KOPT-K1 (cell line): ENCODE measurements at regions not wholly inside any gene's neighbourhood (a gene's known extent, or its start where the extent isn't known, plus 50 kb on each side); places are given as distances from the start of the nearest gene placed in this dataset.
"Not testable (repeated sequence)": the region's sequence is repeated elsewhere in the genome, so short reads cannot be mapped to it uniquely, and the experiment has no call there.

ENCODE experiments used
- H3K27ac ChIP-seq: fragments of 200-600 bp; sonication (generic); 2 replicates; pipeline ENCODE4 v1.5.1; 2016; ENCODE audit warnings: antibody characterized with exemption, mild to moderate bottlenecking, low read depth, low read length; ENCODE audit not compliant: poor library complexity, severe bottlenecking
- H3K36me3 ChIP-seq: fragments of 200-600 bp; sonication (generic); 2 replicates; pipeline ENCODE4 v1.5.1; 2017; ENCODE audit warnings: antibody characterized with exemption, mild to moderate bottlenecking, low read length, moderate library complexity; ENCODE audit not compliant: insufficient read depth
- H3K9me3 ChIP-seq: fragments of 200-600 bp; sonication (generic); 2 replicates; pipeline ENCODE4 v1.5.1; 2017; ENCODE audit warnings: antibody characterized with exemption, low read length, mild to moderate bottlenecking; ENCODE audit not compliant: insufficient read depth, poor library complexity, severe bottlenecking

DNA sequence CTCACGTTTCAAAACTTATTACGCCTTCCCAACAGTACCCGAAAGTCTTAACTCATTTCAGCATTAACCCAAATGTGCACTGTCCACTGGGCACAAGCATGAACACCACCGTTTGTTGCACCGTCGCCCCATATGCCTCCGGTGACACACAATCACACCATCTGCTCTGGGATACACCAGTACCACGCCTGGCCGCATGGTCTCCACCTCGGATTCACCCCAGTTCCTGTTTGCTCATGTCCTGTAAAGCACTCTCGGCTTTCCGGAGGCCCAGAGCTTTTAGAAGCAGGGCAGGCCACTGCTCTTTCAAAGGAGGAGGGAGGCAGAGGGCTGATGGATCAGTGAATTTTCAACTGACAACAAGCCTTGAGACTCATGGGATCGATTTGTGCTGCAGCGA is 1570.0 kb upstream of the DEFB115 start:
- no peak overlapping the region for H3K27ac ChIP-seq
- no peaks in the 10 kb centered on the region for H3K36me3 ChIP-seq
- peaks cover 30% of the 10 kb centered on the region for H3K9me3 ChIP-seq

DNA sequence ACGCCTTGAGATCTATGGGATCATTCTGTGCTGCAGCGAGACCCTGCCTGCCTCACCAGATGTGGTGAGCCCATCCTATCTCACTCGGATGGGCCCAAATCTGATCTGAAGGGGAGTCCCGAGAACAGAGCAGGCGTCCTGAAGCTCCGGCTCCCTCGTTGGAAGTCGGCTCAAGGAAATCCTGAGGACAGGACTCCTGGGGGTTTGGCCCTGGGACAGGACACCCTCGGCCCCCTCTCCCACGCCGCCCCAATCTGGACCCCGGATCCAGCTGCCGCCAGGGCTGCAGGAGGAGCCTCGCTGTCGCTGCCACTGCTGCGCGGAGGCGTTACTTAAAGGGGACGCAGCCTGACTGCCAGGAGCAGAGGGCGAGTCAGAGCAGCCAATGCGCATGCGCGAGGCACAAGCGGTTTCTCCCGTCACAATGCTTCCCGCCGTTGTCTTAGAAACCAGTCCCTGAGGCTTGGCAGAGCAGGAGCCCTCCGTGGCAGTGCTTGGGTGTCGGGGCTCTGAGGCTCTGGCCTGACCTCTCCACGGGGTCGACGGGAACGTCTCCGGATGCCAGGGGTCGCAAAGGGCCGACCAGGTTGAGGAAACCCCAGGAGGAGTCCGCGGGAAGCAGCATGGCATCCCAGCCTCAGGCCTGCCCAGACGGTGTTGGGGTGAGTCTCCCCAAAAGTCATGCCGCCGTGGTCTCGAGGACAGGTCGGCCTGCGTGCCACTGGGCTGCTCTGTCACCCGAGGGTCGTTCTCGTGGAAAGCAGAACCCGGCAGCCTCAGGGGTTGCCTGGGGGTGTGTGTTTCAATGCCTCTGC is 1567.8 kb upstream of the DEFB115 start:
- Histone ChIP-seq H3K36me3 (no peaks in the 10 kb centered on the region), H3K9me3 (peaks cover 30% of the 10 kb centered on the region), H3K27ac (no peak overlapping the region)

DNA sequence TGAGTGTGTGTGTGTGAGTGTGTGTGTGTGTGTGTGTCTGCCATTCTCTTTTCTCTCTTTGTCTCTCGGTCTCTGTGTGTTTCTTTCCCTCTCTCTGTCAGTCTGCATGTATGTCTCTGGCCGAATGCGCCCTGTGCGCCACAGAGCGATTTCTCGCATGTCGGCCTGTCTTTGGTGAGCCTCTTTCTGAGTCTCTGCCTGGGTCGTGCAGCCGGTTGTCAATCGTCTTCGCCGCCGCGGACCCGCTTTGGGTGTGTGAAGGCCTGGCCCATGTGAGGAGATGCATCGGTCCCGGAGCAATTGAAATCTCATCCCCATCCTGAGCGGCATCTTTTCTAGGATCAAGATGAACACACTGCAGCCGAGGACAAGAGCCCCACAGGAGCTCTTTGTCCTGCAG is 1567.2 kb upstream of the DEFB115 start:
- Histone ChIP-seq H3K9me3 (peaks cover 30% of the 10 kb centered on the region), H3K36me3 (no peaks in the 10 kb centered on the region), H3K27ac (no peak overlapping the region)

DNA sequence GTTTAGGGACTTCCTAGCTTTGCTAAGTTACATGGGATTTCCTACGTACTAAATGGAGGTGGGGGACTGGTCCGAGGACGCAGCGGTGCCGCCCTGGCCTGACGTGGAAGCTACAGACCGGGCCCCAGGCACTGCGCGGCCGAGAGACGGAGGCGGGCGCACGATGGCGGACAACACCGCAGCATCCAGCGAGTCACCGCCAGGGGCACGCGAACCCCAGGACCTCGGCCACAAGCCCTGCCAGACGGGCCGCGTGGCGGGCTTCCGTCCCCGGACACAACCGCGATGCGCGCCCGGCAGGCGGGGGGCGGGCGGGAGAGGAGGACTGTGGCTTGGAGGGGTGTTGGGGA is 1516.9 kb upstream of the DEFB115 start:
- H3K9me3 ChIP-seq, result peaks cover 50% of the 10 kb centered on the region
- no peaks in the 10 kb centered on the region for H3K36me3 ChIP-seq
- no peak overlapping the region for H3K27ac ChIP-seq

DNA sequence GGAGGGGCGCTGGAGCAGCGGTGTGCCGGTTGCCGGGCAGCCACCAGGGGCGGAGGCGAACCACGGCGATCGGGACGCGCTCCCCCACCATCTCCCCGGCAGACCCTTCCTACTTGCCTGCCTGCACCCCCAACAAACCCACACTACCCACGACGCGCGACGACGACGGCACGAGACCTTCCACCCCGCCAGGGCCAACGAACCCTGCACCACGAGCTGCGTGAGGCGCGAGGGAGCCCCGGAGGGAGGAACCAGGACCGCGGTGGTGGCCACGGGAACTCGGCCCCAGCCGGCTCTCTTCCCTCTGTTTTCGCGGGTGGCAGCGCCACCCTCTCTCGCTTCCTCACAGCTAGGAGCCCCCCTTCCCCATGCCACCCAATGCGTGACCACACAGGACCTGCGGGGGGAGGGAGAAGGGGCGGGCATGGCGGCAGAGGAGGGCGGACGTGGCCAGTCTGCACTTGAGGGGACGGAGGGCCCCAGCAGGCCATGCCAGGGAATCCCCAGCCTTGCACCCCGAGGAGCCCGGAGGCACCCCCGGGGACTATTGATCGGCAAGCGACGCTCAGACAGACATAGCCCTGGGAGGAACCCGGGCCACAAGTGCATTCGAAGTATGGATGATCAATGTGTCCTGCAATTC is 1516.4 kb upstream of the DEFB115 start:
- Histone ChIP-seq H3K36me3 (no peaks in the 10 kb centered on the region), H3K9me3 (peaks cover 52% of the 10 kb centered on the region), H3K27ac (no peak overlapping the region)

DNA sequence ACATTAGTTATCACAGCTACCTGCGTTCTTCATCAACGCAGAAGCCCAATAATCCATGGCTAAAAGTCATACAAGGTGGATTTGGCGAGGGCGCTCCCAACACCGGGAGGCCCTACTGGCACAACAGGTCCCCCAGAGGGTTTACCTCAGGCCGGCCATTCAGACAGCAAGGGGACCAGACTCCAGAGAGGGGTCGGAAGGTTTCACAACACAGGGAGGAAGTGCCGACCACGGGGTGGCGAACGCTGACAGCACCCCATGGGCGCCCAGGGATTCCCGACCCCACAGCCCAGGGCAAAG is 1515.9 kb upstream of the DEFB115 start:
- Histone ChIP-seq H3K27ac (no peak overlapping the region), H3K9me3 (peaks cover 52% of the 10 kb centered on the region)

DNA sequence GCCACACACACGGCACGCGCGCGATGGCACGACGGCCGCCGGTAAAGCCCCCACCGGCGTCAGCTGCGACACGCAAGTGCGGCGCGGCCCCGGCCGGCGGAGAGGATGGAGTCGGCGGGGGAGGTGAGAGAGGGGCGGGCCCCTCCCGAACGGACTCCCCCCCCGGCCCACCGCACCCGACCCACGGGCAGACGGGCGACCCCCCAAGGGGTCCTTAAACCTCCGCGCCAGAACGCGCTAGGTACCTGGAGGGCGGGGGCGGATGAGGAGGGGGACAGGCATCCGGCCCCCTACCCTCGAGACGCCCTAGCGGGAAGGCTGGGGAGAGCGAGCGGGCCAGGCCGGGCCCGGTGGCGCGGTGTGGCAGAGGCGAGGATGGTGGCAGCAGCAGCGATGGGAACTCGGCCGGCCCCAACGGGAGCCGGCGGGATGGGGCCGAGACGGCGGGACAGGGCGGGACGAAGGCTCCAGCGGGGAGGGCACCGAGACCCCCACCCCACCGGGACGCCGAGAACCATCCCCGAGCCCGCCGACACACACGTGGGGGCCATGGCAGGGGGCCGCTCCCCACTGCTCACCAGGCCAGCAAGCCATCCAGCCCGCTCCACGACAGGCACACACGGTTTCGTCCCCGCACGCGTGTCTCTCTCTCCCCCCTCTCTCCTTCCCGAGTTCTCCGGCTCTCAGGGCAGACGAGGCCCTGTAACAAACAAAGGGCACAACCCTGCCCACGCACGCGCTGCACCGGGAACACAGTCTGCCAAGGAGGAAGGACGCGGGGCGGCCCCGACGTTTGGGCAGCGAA is 1515.4 kb upstream of the DEFB115 start:
- Histone ChIP-seq H3K36me3 (no peaks in the 10 kb centered on the region), H3K27ac (no peak overlapping the region), H3K9me3 (peaks cover 52% of the 10 kb centered on the region)

More for the DNA sequence above, 1515.9 kb upstream of the DEFB115 start:
- H3K36me3 ChIP-seq, result no peaks in the 10 kb centered on the region

DNA sequence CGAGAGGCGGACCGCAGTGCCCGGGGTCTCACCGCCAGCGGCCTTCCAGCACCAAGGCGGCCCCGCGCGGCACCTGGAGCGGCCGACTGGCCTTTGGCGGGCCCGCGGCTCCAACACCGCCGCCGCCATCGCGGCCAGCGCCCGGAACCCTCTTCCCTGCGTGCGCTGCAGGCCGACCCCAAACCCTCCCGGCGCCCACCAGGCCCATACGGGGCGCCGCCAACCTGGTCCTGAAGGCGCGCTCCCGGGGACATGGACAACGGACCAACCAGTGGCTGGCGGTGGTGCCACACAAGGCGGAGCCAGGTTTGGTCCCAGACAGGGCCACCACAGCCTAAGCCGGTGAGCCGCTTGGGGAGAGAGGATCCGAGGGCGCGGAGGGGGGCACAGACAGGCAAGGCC is 1514.8 kb upstream of the DEFB115 start:
- Histone ChIP-seq H3K36me3 (no peaks in the 10 kb centered on the region), H3K27ac (no peak overlapping the region), H3K9me3 (peaks cover 52% of the 10 kb centered on the region)

DNA sequence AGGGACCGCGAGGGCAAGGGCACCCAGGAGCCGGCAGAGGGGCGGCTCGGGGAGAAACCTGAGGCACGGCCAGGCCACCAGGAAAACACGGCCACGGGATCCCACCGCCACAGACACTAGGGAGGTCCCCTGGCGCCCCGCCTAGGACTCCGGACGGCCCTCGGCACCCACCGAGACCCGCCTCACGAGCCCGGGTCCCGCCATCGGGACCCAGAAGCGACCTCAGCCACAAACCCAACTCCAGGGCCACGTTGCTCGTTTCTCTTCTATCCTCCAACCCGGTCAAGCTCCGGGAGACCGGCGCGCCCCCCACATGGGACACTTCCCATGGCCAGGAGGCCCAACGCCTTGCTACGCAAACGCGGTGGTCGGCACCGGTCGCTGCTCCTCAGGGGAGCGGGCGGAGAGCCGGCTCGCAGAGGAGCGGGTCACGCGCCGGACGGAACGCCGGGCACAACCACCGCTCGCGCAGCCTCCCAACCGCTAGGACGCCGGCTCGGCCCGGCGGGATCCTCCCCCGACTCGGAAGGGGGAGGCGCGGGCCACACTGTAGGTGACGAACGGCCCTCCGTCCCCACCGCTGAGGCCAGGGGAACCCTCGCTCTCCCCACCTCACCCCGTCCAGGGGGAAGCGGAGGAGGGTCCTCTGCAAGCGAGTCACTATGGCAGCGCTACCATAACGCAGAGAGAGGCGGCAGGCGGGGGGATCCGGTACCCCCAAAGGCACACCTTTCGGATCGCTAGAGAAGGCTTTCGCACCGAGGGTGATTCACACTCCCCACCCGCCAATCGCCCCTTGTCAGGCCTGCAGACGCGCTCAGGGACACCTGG is 1514.1 kb upstream of the DEFB115 start:
- Histone ChIP-seq H3K27ac (no peak overlapping the region), H3K36me3 (no peaks in the 10 kb centered on the region), H3K9me3 (peaks cover 52% of the 10 kb centered on the region)

DNA sequence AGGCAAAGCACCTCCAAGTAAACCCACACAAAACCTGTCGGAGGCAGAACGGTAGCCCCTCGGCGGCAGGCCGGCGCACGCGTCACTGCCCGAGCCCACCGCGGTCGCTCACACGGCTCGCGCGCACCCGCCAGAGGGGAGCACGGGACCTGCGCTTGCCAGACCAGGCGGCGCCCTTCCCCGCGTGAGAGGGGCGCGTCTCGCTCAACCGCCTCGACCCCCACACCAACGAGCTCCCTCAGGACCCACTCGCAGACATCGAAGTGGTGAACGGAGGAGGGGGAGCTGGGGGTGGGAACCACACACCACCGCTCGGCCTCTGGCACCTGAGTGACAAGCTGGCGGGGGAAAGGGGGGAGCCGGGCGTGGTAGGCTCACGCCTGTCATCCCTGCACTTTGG is 1513.4 kb upstream of the DEFB115 start:
- Histone ChIP-seq H3K27ac (no peak overlapping the region), H3K9me3 (peaks cover 52% of the 10 kb centered on the region), H3K36me3 (no peaks in the 10 kb centered on the region)

DNA sequence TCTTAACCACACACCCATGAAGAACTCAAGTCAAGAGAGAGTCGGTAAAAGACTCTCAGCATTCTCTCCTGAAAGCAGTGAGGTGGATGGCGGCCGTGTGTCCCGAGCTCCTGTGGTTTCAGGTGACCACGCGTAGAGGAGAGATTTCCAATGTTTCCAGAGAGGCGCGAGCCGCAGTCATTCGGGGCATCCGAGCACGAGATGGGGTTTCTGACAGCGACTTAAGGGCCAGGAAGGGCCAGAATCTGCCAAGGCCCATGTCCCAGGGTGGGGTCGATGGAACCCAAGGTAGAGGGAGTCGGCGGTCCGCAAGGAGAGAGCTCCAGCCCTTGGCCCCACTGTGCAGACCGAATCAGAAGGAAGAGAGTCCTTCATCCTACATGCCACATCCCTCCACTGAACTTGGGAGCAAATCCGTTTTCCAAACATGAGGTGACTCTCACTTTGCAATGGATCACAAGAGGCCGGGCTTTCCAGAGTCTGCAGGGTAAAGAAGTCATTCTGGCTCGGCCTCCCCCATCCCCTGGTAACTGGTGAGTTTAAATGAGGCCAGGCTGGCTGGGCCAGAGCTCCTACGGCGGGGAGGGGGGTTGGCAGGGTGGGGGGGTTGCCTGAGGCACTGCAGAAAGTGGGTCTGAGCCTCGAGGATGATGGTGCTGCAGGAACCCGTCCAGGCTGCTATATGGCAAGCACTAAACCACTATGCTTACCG is 1511.8 kb upstream of the DEFB115 start:
- H3K9me3 ChIP-seq, result peaks cover 53% of the 10 kb centered on the region
- not testable (repeated sequence) for H3K27ac ChIP-seq

DNA sequence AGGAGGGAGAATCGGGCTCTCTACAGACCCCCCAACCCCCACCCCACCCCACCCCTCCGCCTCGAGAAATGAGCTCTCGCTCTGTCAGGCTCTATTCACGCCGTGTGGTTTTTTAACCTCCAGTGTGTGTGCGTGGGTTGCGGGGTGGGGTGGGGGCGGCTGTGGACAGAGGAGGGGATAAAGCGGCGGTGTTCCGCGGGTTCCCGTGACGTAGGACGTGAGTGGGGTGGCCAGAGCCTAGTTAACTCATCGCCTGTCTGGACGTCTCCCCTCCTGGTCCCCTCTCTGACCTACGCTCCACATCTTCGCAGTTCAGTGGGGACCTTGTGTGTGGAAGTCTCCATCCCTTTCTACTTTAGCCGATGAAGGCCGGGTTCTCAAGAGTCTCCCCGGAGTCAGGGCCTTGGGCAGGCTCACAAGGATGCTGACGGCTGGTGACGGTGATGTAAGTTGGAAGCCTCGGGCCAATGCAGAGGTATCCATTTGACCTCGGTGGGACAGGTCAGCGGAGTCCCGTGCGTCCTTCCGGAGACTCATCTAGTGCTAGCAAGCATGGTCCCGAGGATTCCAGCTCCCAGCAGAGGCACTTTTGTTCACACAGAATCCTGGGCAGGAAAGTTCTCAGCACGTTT is 1507.1 kb upstream of the DEFB115 start:
- H3K36me3 ChIP-seq, result no peaks in the 10 kb centered on the region
- peaks cover 17% of the 10 kb centered on the region for H3K9me3 ChIP-seq
- H3K27ac ChIP-seq, result no peak overlapping the region

More for the DNA sequence above, 1511.8 kb upstream of the DEFB115 start:
- not testable (repeated sequence) for H3K36me3 ChIP-seq

DNA sequence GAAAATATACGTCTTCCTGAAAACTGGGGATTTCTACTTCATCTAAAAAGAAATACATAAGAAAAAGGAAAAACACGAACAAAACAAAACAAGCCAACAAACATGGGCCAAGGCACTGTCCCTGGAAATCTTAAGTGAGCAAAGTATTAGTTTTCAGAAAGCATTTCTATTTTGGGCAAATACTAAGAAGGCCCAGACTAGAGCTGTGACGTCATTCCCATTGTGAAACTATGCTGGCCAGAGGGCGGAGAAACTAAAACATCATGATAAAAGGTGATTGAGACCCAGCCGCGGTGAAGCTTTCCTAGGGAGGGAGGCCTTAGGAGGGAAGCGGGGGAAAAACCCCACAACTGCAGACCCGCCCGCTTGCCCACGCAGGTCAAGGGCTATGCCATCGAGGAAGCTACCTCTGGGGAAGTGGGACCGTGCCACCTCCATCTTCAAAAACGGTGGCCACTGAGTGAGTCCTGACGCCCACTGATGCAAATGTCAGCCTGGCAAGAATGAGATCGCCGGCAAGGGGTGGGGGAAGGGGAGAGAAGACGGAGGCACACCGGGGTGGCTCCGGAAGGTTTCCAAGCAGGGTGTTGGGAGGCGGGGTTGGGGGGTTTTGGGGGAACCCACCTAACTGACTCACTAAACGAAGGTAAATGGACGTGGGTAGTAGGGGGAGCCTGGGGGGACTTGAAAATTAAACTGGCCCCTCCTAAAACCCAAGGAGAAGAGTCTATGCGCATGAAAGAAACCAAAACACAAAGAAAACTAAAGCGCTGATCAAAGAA is 1504.6 kb upstream of the DEFB115 start:
- H3K9me3 ChIP-seq, result peaks cover 12% of the 10 kb centered on the region
- not testable (repeated sequence) for H3K36me3 ChIP-seq, H3K27ac ChIP-seq
